Smooth muscle cell (in vitro differentiated cells): ENCODE measurements at regions not wholly inside any gene's neighbourhood (a gene's known extent, or its start where the extent isn't known, plus 50 kb on each side); places are given as distances from the start of the nearest gene placed in this dataset.

ENCODE experiments used
- DNase-seq: peaks from one replicate; lab custom pipeline; 2025; ENCODE audit not compliant: unreplicated experiment; lab: John Stamatoyannopoulos, UW
- H2AFZ ChIP-seq: fragments of 200-600 bp; sonication (generic); 2 replicates; pipeline ENCODE4 v1.6.0; 2016; ENCODE audit warnings: antibody characterized with exemption, low read depth, mild to moderate bottlenecking
- H3F3A ChIP-seq: fragments of 200-600 bp; sonication (generic); 2 replicates; pipeline ENCODE4 v1.6.0; 2017; ENCODE audit warnings: antibody characterized with exemption, low read depth
- H3K27ac ChIP-seq: fragments of 200-600 bp; sonication (generic); 2 replicates; pipeline ENCODE4 v1.5.1; 2016; ENCODE audit warnings: low read depth, mild to moderate bottlenecking
- H3K27me3 ChIP-seq: fragments of 200-600 bp; sonication (generic); 2 replicates; pipeline ENCODE4 v1.6.1; 2016; ENCODE audit warnings: low read depth, mild to moderate bottlenecking
- H3K36me3 ChIP-seq: fragments of 200-600 bp; sonication (generic); 2 replicates; pipeline ENCODE4 v1.5.1; 2016; ENCODE audit warnings: low read depth
- H3K4me1 ChIP-seq: fragments of 200-600 bp; sonication (generic); 2 replicates; pipeline ENCODE4 v1.5.1; 2016; ENCODE audit warnings: low read depth
- H3K4me2 ChIP-seq: fragments of 200-600 bp; sonication (generic); 2 replicates; pipeline ENCODE4 v1.6.0; 2016; ENCODE audit warnings: mild to moderate bottlenecking
- H3K4me3 ChIP-seq: fragments of 200-600 bp; sonication (generic); 2 replicates; pipeline ENCODE4 v1.5.1; 2016; ENCODE audit warnings: mild to moderate bottlenecking
- H3K79me2 ChIP-seq: fragments of 200-600 bp; sonication (generic); 2 replicates; pipeline ENCODE4 v1.6.0; 2016; ENCODE audit warnings: low read depth, mild to moderate bottlenecking
- H3K9ac ChIP-seq: fragments of 200-600 bp; sonication (generic); 2 replicates; pipeline ENCODE4 v1.6.0; 2016; ENCODE audit warnings: low read depth
- H3K9me3 ChIP-seq: fragments of 200-600 bp; sonication (generic); replicated peaks from 2 replicates; pipeline ENCODE4 v1.5.1; 2016; ENCODE audit warnings: low read depth
- H4K20me1 ChIP-seq: fragments of 200-600 bp; sonication (generic); 2 replicates; pipeline ENCODE4 v1.6.0; 2016; ENCODE audit warnings: low read depth
- WGBS: methylation state at CpG from one replicate; pipeline ENCODE4 v1.1.7; 2016; ENCODE audit warnings: low lambda C conversion rate; 5-methylcytosine and 5-hydroxymethylcytosine counted together
- TF ChIP-seq, protein P1 (sequence below): fragments of 200-600 bp; sonication (generic); IDR thresholded peaks from 2 replicates; pipeline ENCODE4 v1.5.1; 2017; ENCODE audit warnings: borderline replicate concordance, mild to moderate bottlenecking, antibody characterized with exemption; ENCODE audit not compliant: insufficient read depth, poor library complexity, severe bottlenecking

GRCh38 chr2:236899146-236899545 lies 186.5 kb upstream of the COPS8 start:
- Histone ChIP-seq H3K79me2 (no peaks in the 10 kb centered on the region), H3F3A (no peaks in the 10 kb centered on the region), H3K27me3 (no peaks in the 10 kb centered on the region), H2AFZ (no peak overlapping the region), H3K4me2 (no peak overlapping the region), H4K20me1 (no peaks in the 10 kb centered on the region), H3K36me3 (no peaks in the 10 kb centered on the region), H3K27ac (no peak overlapping the region), H3K4me3 (no peak overlapping the region), H3K9me3 (no peaks in the 10 kb centered on the region), H3K4me1 (peaks cover 4% of the 10 kb centered on the region), H3K9ac (no peak overlapping the region)
- no peak for DNase-seq
- TF ChIP-seq, protein P1, sequence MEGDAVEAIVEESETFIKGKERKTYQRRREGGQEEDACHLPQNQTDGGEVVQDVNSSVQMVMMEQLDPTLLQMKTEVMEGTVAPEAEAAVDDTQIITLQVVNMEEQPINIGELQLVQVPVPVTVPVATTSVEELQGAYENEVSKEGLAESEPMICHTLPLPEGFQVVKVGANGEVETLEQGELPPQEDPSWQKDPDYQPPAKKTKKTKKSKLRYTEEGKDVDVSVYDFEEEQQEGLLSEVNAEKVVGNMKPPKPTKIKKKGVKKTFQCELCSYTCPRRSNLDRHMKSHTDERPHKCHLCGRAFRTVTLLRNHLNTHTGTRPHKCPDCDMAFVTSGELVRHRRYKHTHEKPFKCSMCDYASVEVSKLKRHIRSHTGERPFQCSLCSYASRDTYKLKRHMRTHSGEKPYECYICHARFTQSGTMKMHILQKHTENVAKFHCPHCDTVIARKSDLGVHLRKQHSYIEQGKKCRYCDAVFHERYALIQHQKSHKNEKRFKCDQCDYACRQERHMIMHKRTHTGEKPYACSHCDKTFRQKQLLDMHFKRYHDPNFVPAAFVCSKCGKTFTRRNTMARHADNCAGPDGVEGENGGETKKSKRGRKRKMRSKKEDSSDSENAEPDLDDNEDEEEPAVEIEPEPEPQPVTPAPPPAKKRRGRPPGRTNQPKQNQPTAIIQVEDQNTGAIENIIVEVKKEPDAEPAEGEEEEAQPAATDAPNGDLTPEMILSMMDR = no peak
- 83% methylated on average over 6 of the region's 6 CpGs for WGBS

DNA sequence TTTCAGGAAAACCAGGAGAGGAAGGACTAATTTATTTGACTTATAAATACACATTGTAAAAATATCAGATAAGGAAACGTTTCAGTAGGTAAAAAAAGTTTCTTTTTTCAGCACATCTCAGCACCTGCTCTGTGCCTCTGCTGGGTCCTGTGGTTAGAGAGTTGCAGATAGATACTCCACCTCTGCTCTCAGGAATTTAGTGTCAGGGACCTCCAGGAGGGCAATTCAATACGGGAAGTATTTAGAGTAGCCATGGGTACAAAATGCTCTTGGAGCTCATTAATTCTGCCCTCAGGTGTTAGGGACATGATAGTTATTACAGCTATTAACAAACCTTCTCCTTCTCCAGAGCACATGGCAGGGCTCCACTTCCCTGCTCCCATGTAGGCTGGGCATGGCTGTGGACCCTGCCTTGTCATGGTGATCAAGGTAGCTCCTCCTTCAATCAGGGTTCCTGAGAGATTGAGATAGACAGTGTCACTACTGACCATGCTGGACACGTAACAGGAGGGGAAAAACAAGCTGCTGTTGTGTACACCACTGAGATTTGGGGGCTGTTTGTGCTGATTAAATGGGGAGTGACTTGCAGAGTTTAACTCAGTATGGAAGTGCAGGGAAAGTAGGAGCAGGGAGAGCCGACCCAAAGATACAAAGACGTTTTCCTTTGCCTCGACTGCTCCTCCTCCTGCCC lies 185.6 kb upstream of the COPS8 start:
- no peaks in the 10 kb centered on the region for H3K9me3 ChIP-seq
- no peaks in the 10 kb centered on the region for H3K4me1 ChIP-seq
- H3F3A ChIP-seq = no peaks in the 10 kb centered on the region
- TF ChIP-seq, protein P1 = no peak
- H4K20me1 ChIP-seq = no peaks in the 10 kb centered on the region
- no peaks in the 10 kb centered on the region for H3K79me2 ChIP-seq
- DNase-seq = no peak
- H3K4me3 ChIP-seq = no peak overlapping the region
- H3K4me2 ChIP-seq = no peak overlapping the region
- H3K9ac ChIP-seq = no peak overlapping the region
- H3K27me3 ChIP-seq = no peaks in the 10 kb centered on the region
- H3K27ac ChIP-seq = no peak overlapping the region
- no peak overlapping the region for H2AFZ ChIP-seq
- 73% methylated on average over 6 of the region's 6 CpGs for WGBS
- no peaks in the 10 kb centered on the region for H3K36me3 ChIP-seq

DNA sequence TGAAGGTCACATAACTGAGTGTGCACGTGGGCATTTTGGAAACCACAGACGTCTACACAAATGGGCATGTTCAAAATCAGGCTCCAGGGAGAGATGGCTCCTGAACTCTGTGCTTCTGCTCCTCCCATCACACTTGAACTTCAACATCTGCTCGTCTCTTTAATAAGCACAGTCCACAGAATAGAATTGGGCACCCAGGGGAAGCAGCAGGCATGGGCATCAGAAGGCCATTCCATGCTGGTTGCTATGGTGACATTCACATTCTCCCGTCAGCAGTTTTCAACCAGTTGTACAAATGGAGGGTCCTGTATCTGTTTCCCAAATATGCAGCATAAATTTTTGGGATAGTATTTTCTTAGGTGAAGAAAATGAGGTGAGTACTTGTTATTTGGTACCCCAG lies 183.7 kb upstream of the COPS8 start:
- H3K4me3 ChIP-seq = no peak overlapping the region
- no peaks in the 10 kb centered on the region for H3K79me2 ChIP-seq
- H4K20me1 ChIP-seq = no peaks in the 10 kb centered on the region
- no peaks in the 10 kb centered on the region for H3K27me3 ChIP-seq
- H2AFZ ChIP-seq = no peak overlapping the region
- TF ChIP-seq, protein P1 = no peak
- no peaks in the 10 kb centered on the region for H3F3A ChIP-seq
- H3K9ac ChIP-seq = no peak overlapping the region
- no peak for DNase-seq
- no peaks in the 10 kb centered on the region for H3K9me3 ChIP-seq
- H3K27ac ChIP-seq = no peak overlapping the region
- H3K4me2 ChIP-seq = no peak overlapping the region
- no peaks in the 10 kb centered on the region for H3K36me3 ChIP-seq
- 94% methylated on average over 4 of the region's 4 CpGs for WGBS
- H3K4me1 ChIP-seq = no peaks in the 10 kb centered on the region

- H3K4me3 ChIP-seq = no peak overlapping the region
- no peak overlapping the region for H3K4me2 ChIP-seq
- no peak for DNase-seq
Measured at GRCh38 chr2:236903978-236904377, 181.7 kb upstream of the COPS8 start.

More at GRCh38 chr2:236903978-236904377, 181.7 kb upstream of the COPS8 start:
- no peaks in the 10 kb centered on the region for H4K20me1 ChIP-seq
- H3K27ac ChIP-seq = no peak overlapping the region
- no peaks in the 10 kb centered on the region for H3F3A ChIP-seq
- 94% methylated on average over 11 of the region's 11 CpGs for WGBS
- no peak overlapping the region for H3K9ac ChIP-seq
- TF ChIP-seq, protein P1 = no peak
- H3K27me3 ChIP-seq = no peaks in the 10 kb centered on the region
- no peaks in the 10 kb centered on the region for H3K36me3 ChIP-seq
- H3K4me1 ChIP-seq = no peaks in the 10 kb centered on the region
- H3K9me3 ChIP-seq = no peaks in the 10 kb centered on the region
- H2AFZ ChIP-seq = no peak overlapping the region
- no peaks in the 10 kb centered on the region for H3K79me2 ChIP-seq
